ENCODE measurements at regions not wholly inside any gene's neighbourhood (a gene's known extent, or its start where the extent isn't known, plus 50 kb on each side); places are given as distances from the start of the nearest gene placed in this dataset.

GRCh38 chr12:19896534-19896933 is 457.2 kb downstream of the AEBP2 start:
- H3K27ac Mint-ChIP-seq = no peak overlapping the region

GRCh38 chr12:19897900-19898408 is 458.7 kb downstream of the AEBP2 start:
- no peaks in the 10 kb centered on the region for H3K4me1 Mint-ChIP-seq (ENCODE audit: low read depth)
- no peak for DNase-seq
- no peaks in the 10 kb centered on the region; the same call in 1 of the 2 replicates for H3K9me3 Mint-ChIP-seq
- no peaks in the 10 kb centered on the region; the same call in 1 of the 2 replicates for H3K27me3 Mint-ChIP-seq (ENCODE audit: insufficient read depth)
- H3K27ac Mint-ChIP-seq = no peak overlapping the region
- H3K4me3 Mint-ChIP-seq = no peak overlapping the region
- H3K36me3 Mint-ChIP-seq (ENCODE audit: low read depth) = no peaks in the 10 kb centered on the region
- no peak for TF ChIP-seq CTCF (IDR thresholded peaks at IDR 0.05)

More at GRCh38 chr12:19896534-19896933, 457.2 kb downstream of the AEBP2 start:
- no peaks in the 10 kb centered on the region; the same call in 1 of the 2 replicates for H3K9me3 Mint-ChIP-seq
- no peak overlapping the region for H3K4me3 Mint-ChIP-seq
- DNase-seq = no peak
- TF ChIP-seq CTCF (IDR thresholded peaks at IDR 0.05) = no peak
- no peaks in the 10 kb centered on the region for H3K36me3 Mint-ChIP-seq (ENCODE audit: low read depth)
- no peaks in the 10 kb centered on the region for H3K4me1 Mint-ChIP-seq (ENCODE audit: low read depth)
- H3K27me3 Mint-ChIP-seq (ENCODE audit: insufficient read depth) = no peaks in the 10 kb centered on the region; the same call in 1 of the 2 replicates

GRCh38 chr12:19901841-19902240 is 462.5 kb downstream of the AEBP2 start:
- Mint-ChIP-seq H3K36me3 (ENCODE audit: low read depth) (no peaks in the 10 kb centered on the region), H3K27me3 (ENCODE audit: insufficient read depth) (no peaks in the 10 kb centered on the region; the same call in 1 of the 2 replicates), H3K9me3 (no peaks in the 10 kb centered on the region), H3K27ac (no peak overlapping the region), H3K4me3 (no peak overlapping the region), H3K4me1 (ENCODE audit: low read depth) (no peaks in the 10 kb centered on the region)
- no peak for DNase-seq
- TF ChIP-seq CTCF (IDR thresholded peaks at IDR 0.05) = no peak

- Mint-ChIP-seq H3K4me3 (no peak overlapping the region), H3K27me3 (ENCODE audit: insufficient read depth) (no peaks in the 10 kb centered on the region), H3K36me3 (ENCODE audit: low read depth) (no peaks in the 10 kb centered on the region), H3K9me3 (peaks cover under 1% of the 10 kb centered on the region; the same call in 1 of the 2 replicates), H3K27ac (no peak overlapping the region), H3K4me1 (ENCODE audit: low read depth) (no peaks in the 10 kb centered on the region)
- no peak for TF ChIP-seq CTCF (IDR thresholded peaks at IDR 0.05)
- DNase-seq = no peak
Observed at GRCh38 chr12:19904819-19905218, 463.5 kb upstream of the PDE3A start.

GRCh38 chr12:19908830-19909229 is 459.5 kb upstream of the PDE3A start:
- no peaks in the 10 kb centered on the region for H3K4me1 Mint-ChIP-seq (ENCODE audit: low read depth)
- no peak overlapping the region for H3K27ac Mint-ChIP-seq
- no peaks in the 10 kb centered on the region for H3K36me3 Mint-ChIP-seq (ENCODE audit: low read depth)
- TF ChIP-seq CTCF (IDR thresholded peaks at IDR 0.05) = no peak
- H3K9me3 Mint-ChIP-seq = peaks cover 10% of the 10 kb centered on the region
- H3K27me3 Mint-ChIP-seq (ENCODE audit: insufficient read depth) = no peaks in the 10 kb centered on the region; the same call in 1 of the 2 replicates
- DNase-seq = no peak
- H3K4me3 Mint-ChIP-seq = no peak overlapping the region
